HG02571 (cell line): ENCODE measurements at regions not wholly inside any gene's neighbourhood (a gene's known extent, or its start where the extent isn't known, plus 50 kb on each side); places are given as distances from the start of the nearest gene placed in this dataset.

Experiments used
- ATAC-seq: cut with Tn5 transposase; IDR thresholded peaks from one replicate; pipeline ENCODE4 v1.9.1; 2021; ENCODE audit warnings: mild to moderate bottlenecking, moderate library complexity; ENCODE audit not compliant: unreplicated experiment

- ATAC-seq, result no peak
These were observed 278.4 kb upstream of the CCDC54 start for GRCh38 chr3:107098864-107099263.

- no peak for ATAC-seq
These were observed 277.1 kb upstream of the CCDC54 start for GRCh38 chr3:107100137-107100536.

- no peak for ATAC-seq
These were observed 276.7 kb upstream of the CCDC54 start for GRCh38 chr3:107100573-107100972.

GRCh38 chr3:107103786-107104185 is 273.5 kb upstream of the CCDC54 start:
- no peak for ATAC-seq

- ATAC-seq, result no peak
These were observed 270.9 kb upstream of the CCDC54 start for GRCh38 chr3:107106316-107106715.

GRCh38 chr3:107106907-107107306 is 270.3 kb upstream of the CCDC54 start:
- ATAC-seq, result no peak

GRCh38 chr3:107110596-107111305 is 266.5 kb upstream of the CCDC54 start:
- no peak for ATAC-seq

GRCh38 chr3:107111872-107112271 is 265.4 kb upstream of the CCDC54 start:
- ATAC-seq, result no peak

GRCh38 chr3:107112356-107112755 is 264.9 kb upstream of the CCDC54 start:
- ATAC-seq, result no peak

GRCh38 chr3:107116251-107116650 is 261.0 kb upstream of the CCDC54 start:
- no peak for ATAC-seq

- ATAC-seq, result no peak
These were observed 260.1 kb upstream of the CCDC54 start for GRCh38 chr3:107117156-107117555.

- ATAC-seq, result no peak
These were observed 259.2 kb upstream of the CCDC54 start for GRCh38 chr3:107117922-107118536.

- ATAC-seq, result no peak
These were observed 252.4 kb upstream of the CCDC54 start for GRCh38 chr3:107124885-107125284.

GRCh38 chr3:107128946-107129345 is 248.3 kb upstream of the CCDC54 start:
- no peak for ATAC-seq

- ATAC-seq, result no peak
These were observed 247.0 kb upstream of the CCDC54 start for GRCh38 chr3:107130089-107130700.

GRCh38 chr3:107132674-107133073 is 244.6 kb upstream of the CCDC54 start:
- ATAC-seq, result no peak

GRCh38 chr3:107133891-107134290 is 243.3 kb upstream of the CCDC54 start:
- no peak for ATAC-seq

- no peak for ATAC-seq
These were observed 235.1 kb upstream of the CCDC54 start for GRCh38 chr3:107142171-107142570.

GRCh38 chr3:107142786-107143575 is 234.3 kb upstream of the CCDC54 start:
- ATAC-seq, result no peak

GRCh38 chr3:107150675-107151074 is 226.6 kb upstream of the CCDC54 start:
- no peak for ATAC-seq

GRCh38 chr3:107153981-107154380 is 223.3 kb upstream of the CCDC54 start:
- ATAC-seq, result no peak
